Fibroblast of lung (primary cell): ENCODE measurements at regions not wholly inside any gene's neighbourhood (a gene's known extent, or its start where the extent isn't known, plus 50 kb on each side); places are given as distances from the start of the nearest gene placed in this dataset.

Experiments used
- DNase-seq, 2 donors: peaks; one replicate each; pipeline versions ENCODE4 v3.0.0 to v3.0.0-alpha.2; 2010; ENCODE audit warnings: low read depth in 2 of 2
- H2AFZ ChIP-seq: 2 replicates; pipeline ENCODE4 v1.5.1; 2012; ENCODE audit warnings: low read length, control low read depth, inconsistent platforms
- H3K27ac ChIP-seq: 2 replicates; pipeline ENCODE4 v1.5.1; 2011; ENCODE audit warnings: low read length, control low read depth; ENCODE audit not compliant: insufficient read depth
- H3K27me3 ChIP-seq: 2 replicates; pipeline ENCODE4 v1.5.1; 2011; ENCODE audit warnings: mild to moderate bottlenecking, low read length; ENCODE audit not compliant: control insufficient read depth, insufficient read depth
- H3K36me3 ChIP-seq: 2 replicates; pipeline ENCODE4 v1.5.1; 2011; ENCODE audit warnings: low read length; ENCODE audit not compliant: control insufficient read depth, insufficient read depth
- H3K4me1 ChIP-seq: 2 replicates; pipeline ENCODE4 v1.5.1; 2011; ENCODE audit warnings: low read length; ENCODE audit not compliant: control insufficient read depth, insufficient read depth; ENCODE audit errors: extremely low read depth
- H3K4me2 ChIP-seq: 2 replicates; pipeline ENCODE4 v1.5.1; 2011; ENCODE audit warnings: low read length, control low read depth; ENCODE audit not compliant: insufficient read depth; ENCODE audit errors: extremely low read depth
- H3K4me3 ChIP-seq, 4 experiments: fragments of 200-600 bp in 1 of 4; sonication (generic) in 1 of 4; replicated peaks in 1 of 4; 2 replicates each; pipeline ENCODE4 v1.5.1; 2011 to 2016; ENCODE audit warnings: low read length in 4 of 4, low read depth in 3 of 4, mild to moderate bottlenecking in 3 of 4, control low read depth in 2 of 4, inconsistent platforms in 1 of 4, mixed read lengths in 1 of 4; ENCODE audit not compliant: insufficient read depth in 1 of 4; ENCODE audit errors: control extremely low read depth in 1 of 4
- H3K79me2 ChIP-seq: 2 replicates; pipeline ENCODE4 v1.5.1; 2012; ENCODE audit warnings: mild to moderate bottlenecking, low read length, inconsistent platforms; ENCODE audit not compliant: control insufficient read depth, insufficient read depth
- H3K9ac ChIP-seq: 2 replicates; pipeline ENCODE4 v1.5.1; 2011; ENCODE audit warnings: mild to moderate bottlenecking, low read length, control low read depth; ENCODE audit not compliant: insufficient read depth
- H3K9me3 ChIP-seq: 2 replicates; pipeline ENCODE4 v1.5.1; 2012; ENCODE audit warnings: low read depth, low read length; ENCODE audit not compliant: control insufficient read depth, insufficient read depth
- H4K20me1 ChIP-seq: 2 replicates; pipeline ENCODE4 v1.5.1; 2011; ENCODE audit warnings: low read length; ENCODE audit not compliant: control insufficient read depth, insufficient read depth; ENCODE audit errors: extremely low read depth
- CTCF ChIP-seq, 2 donors: IDR thresholded peaks in 1 of 2; conservative IDR thresholded peaks in 1 of 2; 1 replicate in 1 of 2; 2 replicates in 1 of 2; pipeline ENCODE4 v1.5.1; 2011 to 2012; ENCODE audit warnings: low read length in 2 of 2, control low read depth in 1 of 2, inconsistent platforms in 1 of 2, low read depth in 1 of 2, mild to moderate bottlenecking in 1 of 2
- EZH2 ChIP-seq: IDR thresholded peaks from 2 replicates; pipeline ENCODE4 v1.5.1; 2012; ENCODE audit warnings: low read length, control low read depth, mild to moderate bottlenecking; ENCODE audit errors: missing control alignments

GRCh38 chr2:67579216-67579615 lies 182.1 kb downstream of the ETAA1 start:
- Histone ChIP-seq H2AFZ (no peak overlapping the region), H3K9ac (no peak overlapping the region), H4K20me1 (no peaks in the 10 kb centered on the region), H3K4me3 (no peak overlapping the region), H3K4me2 (no peak overlapping the region), H3K4me1 (no peaks in the 10 kb centered on the region), H3K79me2 (no peaks in the 10 kb centered on the region), H3K27ac (no peak overlapping the region), H3K9me3 (no peaks in the 10 kb centered on the region), H3K36me3 (no peaks in the 10 kb centered on the region), H3K27me3 (no peaks in the 10 kb centered on the region)
- no peak for TF ChIP-seq CTCF (conservative IDR thresholded peaks at IDR 0.05 in 1 of 2, IDR thresholded peaks at IDR 0.05 in 1 of 2; ENCODE audit: low read depth in 1 of 2, low read length in 2 of 2)
- TF ChIP-seq EZH2: no peak
- peak; percentile 61 to 87 for DNase-seq

DNA sequence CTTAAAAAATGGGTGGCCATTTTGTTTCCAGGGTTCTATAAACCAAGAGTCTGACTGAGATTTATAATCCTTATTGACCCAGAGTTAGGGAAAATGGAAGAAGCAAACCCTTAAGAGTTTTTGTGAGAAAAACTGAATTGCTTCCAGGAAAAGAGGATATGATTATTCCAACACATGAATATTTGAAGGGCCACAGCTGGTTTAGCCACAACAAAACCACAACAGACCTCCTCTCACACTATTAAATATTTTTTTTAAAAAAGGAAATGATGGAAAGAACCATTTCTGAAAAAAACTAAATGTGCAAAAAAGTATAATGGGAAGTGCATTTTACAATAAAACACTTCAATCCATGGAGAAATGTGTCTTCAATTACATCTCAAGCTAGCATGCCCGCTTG lies 182.7 kb downstream of the ETAA1 start:
- no peak overlapping the region for H3K4me3 ChIP-seq
- no peaks in the 10 kb centered on the region for H4K20me1 ChIP-seq
- H3K4me1 ChIP-seq: no peaks in the 10 kb centered on the region
- TF ChIP-seq CTCF (conservative IDR thresholded peaks at IDR 0.05 in 1 of 2, IDR thresholded peaks at IDR 0.05 in 1 of 2; ENCODE audit: low read depth in 1 of 2, low read length in 2 of 2): no peak
- no peak for TF ChIP-seq EZH2
- H3K4me2 ChIP-seq: no peak overlapping the region
- H3K36me3 ChIP-seq: no peaks in the 10 kb centered on the region
- no peaks in the 10 kb centered on the region for H3K79me2 ChIP-seq
- no peak overlapping the region for H2AFZ ChIP-seq
- H3K27me3 ChIP-seq: no peaks in the 10 kb centered on the region
- no peak overlapping the region for H3K27ac ChIP-seq
- no peaks in the 10 kb centered on the region for H3K9me3 ChIP-seq
- peak; percentile 53 to 54 for DNase-seq
- H3K9ac ChIP-seq: no peak overlapping the region

DNA sequence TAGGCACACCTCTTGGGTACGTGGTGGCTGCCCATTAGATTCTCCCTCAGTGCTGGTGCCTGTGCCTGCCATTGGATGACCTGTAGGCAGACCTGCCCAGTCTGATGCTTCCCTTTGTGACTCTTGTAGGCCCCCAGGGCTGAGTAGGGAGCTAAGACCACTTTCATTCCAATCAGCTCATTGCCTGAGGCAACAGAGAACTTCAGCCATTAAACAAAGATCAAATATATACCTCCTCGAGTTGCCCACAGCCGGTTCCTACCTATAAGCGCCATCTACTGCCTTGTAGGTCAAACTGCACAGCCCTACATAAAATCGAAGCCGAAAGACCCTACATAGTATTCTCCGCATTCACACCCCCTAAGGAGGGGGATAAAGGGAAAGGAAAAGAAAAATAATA lies 184.6 kb downstream of the ETAA1 start:
- no peaks in the 10 kb centered on the region for H3K79me2 ChIP-seq
- TF ChIP-seq EZH2 (no peak), CTCF (conservative IDR thresholded peaks at IDR 0.05 in 1 of 2, IDR thresholded peaks at IDR 0.05 in 1 of 2; ENCODE audit: low read depth in 1 of 2, low read length in 2 of 2) (no peak)

More for the DNA sequence above, 184.6 kb downstream of the ETAA1 start:
- Histone ChIP-seq H3K9me3 (no peaks in the 10 kb centered on the region), H3K27ac (no peak overlapping the region), H4K20me1 (no peaks in the 10 kb centered on the region), H3K4me2 (no peak overlapping the region), H3K4me1 (no peaks in the 10 kb centered on the region), H2AFZ (no peak overlapping the region), H3K4me3 (no peak overlapping the region), H3K27me3 (no peaks in the 10 kb centered on the region), H3K36me3 (no peaks in the 10 kb centered on the region), H3K9ac (no peak overlapping the region)
- no peak for DNase-seq
